NCI-H2227 treated with DMSO at 0.1 percent for 48 hours (cell line): ENCODE measurements at regions not wholly inside any gene's neighbourhood (a gene's known extent, or its start where the extent isn't known, plus 50 kb on each side); places are given as distances from the start of the nearest gene placed in this dataset.

Experiments used
- DNase-seq: peaks from one replicate; lab custom pipeline; 2025; lab: John Stamatoyannopoulos, UW

- no peak for DNase-seq
Observed at GRCh38 chr7:135731-136645, 56.4 kb upstream of the FAM20C start.

GRCh38 chr7:137094-137891 is 55.1 kb upstream of the FAM20C start:
- no peak for DNase-seq

- no peak for DNase-seq
Observed at GRCh38 chr7:139131-139530, 53.2 kb upstream of the FAM20C start.

- DNase-seq = no peak
Observed at GRCh38 chr7:139561-140243, 52.7 kb upstream of the FAM20C start.

- DNase-seq = no peak
Observed at GRCh38 chr7:140996-141395, 51.4 kb upstream of the FAM20C start.

- DNase-seq = no peak
Observed at GRCh38 chr7:142248-142941, 50.0 kb upstream of the FAM20C start.
